ENCODE measurements at regions not wholly inside any gene's neighbourhood (a gene's known extent, or its start where the extent isn't known, plus 50 kb on each side); places are given as distances from the start of the nearest gene placed in this dataset.

DNA sequence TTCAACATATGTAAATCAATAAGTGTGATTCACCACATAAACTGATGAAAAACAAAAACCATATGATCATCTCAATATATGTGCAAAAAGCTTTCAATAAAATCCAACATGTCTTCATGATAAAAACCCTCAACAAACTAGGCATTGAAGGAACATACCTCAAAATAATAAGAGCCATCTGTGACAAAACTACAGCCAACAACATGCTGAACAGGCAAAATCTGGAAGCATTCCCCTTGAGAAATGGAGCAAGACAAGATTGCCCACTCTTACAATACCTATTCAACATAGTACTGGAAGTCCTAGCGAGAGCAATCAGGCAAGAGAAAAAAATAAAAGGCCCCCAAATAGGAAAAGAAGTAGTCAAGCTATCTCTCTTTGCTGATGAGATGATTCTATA lies 76.5 kb downstream of the OTOR start:
- TF ChIP-seq ZFX (IDR thresholded peaks at IDR 0.05): no peak
- TF ChIP-seq, protein P1, sequence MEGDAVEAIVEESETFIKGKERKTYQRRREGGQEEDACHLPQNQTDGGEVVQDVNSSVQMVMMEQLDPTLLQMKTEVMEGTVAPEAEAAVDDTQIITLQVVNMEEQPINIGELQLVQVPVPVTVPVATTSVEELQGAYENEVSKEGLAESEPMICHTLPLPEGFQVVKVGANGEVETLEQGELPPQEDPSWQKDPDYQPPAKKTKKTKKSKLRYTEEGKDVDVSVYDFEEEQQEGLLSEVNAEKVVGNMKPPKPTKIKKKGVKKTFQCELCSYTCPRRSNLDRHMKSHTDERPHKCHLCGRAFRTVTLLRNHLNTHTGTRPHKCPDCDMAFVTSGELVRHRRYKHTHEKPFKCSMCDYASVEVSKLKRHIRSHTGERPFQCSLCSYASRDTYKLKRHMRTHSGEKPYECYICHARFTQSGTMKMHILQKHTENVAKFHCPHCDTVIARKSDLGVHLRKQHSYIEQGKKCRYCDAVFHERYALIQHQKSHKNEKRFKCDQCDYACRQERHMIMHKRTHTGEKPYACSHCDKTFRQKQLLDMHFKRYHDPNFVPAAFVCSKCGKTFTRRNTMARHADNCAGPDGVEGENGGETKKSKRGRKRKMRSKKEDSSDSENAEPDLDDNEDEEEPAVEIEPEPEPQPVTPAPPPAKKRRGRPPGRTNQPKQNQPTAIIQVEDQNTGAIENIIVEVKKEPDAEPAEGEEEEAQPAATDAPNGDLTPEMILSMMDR (conservative IDR thresholded peaks at IDR 0.05): no peak
